NCI-H2196 (cell line): ENCODE measurements at regions not wholly inside any gene's neighbourhood (a gene's known extent, or its start where the extent isn't known, plus 50 kb on each side); places are given as distances from the start of the nearest gene placed in this dataset.
"Not testable (repeated sequence)": the region's sequence is repeated elsewhere in the genome, so short reads cannot be mapped to it uniquely, and the experiment has no call there.

Experiments used
- DNase-seq: peaks from one replicate; lab custom pipeline; 2025; ENCODE audit not compliant: unreplicated experiment; lab: John Stamatoyannopoulos, UW

GRCh38 chr19:5290336-5291262 is 50.0 kb downstream of the PTPRS start:
- DNase-seq, result no peak

GRCh38 chr19:5289060-5289990 is 51.3 kb downstream of the PTPRS start:
- DNase-seq, result no peak

GRCh38 chr19:5288347-5288739 is 52.3 kb downstream of the PTPRS start:
- no peak for DNase-seq

- DNase-seq, result no peak
Measured at GRCh38 chr19:5287066-5287465, 53.5 kb downstream of the PTPRS start.

GRCh38 chr19:5286465-5287029 is 54.1 kb downstream of the PTPRS start:
- DNase-seq, result no peak

GRCh38 chr19:5285955-5286354 is 54.7 kb downstream of the PTPRS start:
- no peak for DNase-seq

- DNase-seq, result no peak
Measured at GRCh38 chr19:5285311-5285710, 55.3 kb downstream of the PTPRS start.

GRCh38 chr19:5282901-5283300 is 57.7 kb downstream of the PTPRS start:
- DNase-seq, result no peak

GRCh38 chr19:5281588-5281987 is 59.0 kb downstream of the PTPRS start:
- no peak for DNase-seq

GRCh38 chr19:5275668-5276067 is 64.9 kb downstream of the PTPRS start:
- not testable (repeated sequence) for DNase-seq

- DNase-seq, result no peak
Measured at GRCh38 chr19:5273782-5274181, 66.8 kb downstream of the PTPRS start.

GRCh38 chr19:5271145-5271544 is 69.5 kb downstream of the PTPRS start:
- DNase-seq, result peak; percentile 8

- no peak for DNase-seq
Measured at GRCh38 chr19:5269926-5270325, 70.7 kb downstream of the PTPRS start.

- DNase-seq, result no peak
Measured at GRCh38 chr19:5269279-5269678, 71.3 kb downstream of the PTPRS start.

- no peak for DNase-seq
Measured at GRCh38 chr19:5268801-5269200, 71.8 kb downstream of the PTPRS start.

- no peak for DNase-seq
Measured at GRCh38 chr19:5265260-5265659, 75.4 kb downstream of the PTPRS start.

- no peak for DNase-seq
Measured at GRCh38 chr19:5264453-5264852, 76.2 kb downstream of the PTPRS start.

- DNase-seq, result no peak
Measured at GRCh38 chr19:5263615-5264014, 77.0 kb downstream of the PTPRS start.

GRCh38 chr19:5262721-5263120 is 77.9 kb downstream of the PTPRS start:
- DNase-seq, result no peak

- DNase-seq, result no peak
Measured at GRCh38 chr19:5261156-5261890, 79.3 kb downstream of the PTPRS start.
